ENCODE measurements at regions not wholly inside any gene's neighbourhood (a gene's known extent, or its start where the extent isn't known, plus 50 kb on each side); places are given as distances from the start of the nearest gene placed in this dataset.

DNA sequence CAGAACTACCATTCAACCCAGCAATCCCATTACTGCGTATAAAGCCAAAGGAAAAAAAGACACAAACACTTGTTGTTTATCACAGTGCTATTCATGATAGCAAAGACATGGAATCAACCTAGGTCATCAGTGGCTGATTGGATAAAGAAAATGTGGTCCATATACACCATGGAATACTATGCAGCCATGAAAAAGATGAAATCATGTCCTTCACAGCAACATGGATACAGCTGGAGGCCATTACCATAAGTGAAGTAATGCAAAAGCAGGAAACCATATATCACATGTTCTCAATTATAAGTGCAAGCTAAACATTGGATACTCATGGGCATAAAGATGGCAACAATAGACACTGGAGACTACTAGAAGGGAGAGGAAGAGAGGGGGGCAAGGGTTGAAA lies 299.6 kb downstream of the ADGRG6 start:
- Histone ChIP-seq H3K36me3 (no peaks in the 10 kb centered on the region), H3K4me1 (no peaks in the 10 kb centered on the region), H3K4me3 (no peak overlapping the region), H3K27ac (no peak overlapping the region), H3K9me3 (no peaks in the 10 kb centered on the region), H3K27me3 (no peaks in the 10 kb centered on the region)
- DNase-seq (ENCODE audit: extremely low spot score in 2 of 2), result no peak
- intact Hi-C loops (cut with DNase I), result no loop called here
- TF ChIP-seq POLR2A (IDR thresholded peaks at IDR 0.05) (no peak), POLR2AphosphoS5 (IDR thresholded peaks at IDR 0.05; ENCODE audit: insufficient read depth in 1 of 2, low read depth in 1 of 2) (no peak)
- TF ChIP-seq, protein P1, sequence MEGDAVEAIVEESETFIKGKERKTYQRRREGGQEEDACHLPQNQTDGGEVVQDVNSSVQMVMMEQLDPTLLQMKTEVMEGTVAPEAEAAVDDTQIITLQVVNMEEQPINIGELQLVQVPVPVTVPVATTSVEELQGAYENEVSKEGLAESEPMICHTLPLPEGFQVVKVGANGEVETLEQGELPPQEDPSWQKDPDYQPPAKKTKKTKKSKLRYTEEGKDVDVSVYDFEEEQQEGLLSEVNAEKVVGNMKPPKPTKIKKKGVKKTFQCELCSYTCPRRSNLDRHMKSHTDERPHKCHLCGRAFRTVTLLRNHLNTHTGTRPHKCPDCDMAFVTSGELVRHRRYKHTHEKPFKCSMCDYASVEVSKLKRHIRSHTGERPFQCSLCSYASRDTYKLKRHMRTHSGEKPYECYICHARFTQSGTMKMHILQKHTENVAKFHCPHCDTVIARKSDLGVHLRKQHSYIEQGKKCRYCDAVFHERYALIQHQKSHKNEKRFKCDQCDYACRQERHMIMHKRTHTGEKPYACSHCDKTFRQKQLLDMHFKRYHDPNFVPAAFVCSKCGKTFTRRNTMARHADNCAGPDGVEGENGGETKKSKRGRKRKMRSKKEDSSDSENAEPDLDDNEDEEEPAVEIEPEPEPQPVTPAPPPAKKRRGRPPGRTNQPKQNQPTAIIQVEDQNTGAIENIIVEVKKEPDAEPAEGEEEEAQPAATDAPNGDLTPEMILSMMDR (IDR thresholded peaks at IDR 0.05), result no peak

DNA sequence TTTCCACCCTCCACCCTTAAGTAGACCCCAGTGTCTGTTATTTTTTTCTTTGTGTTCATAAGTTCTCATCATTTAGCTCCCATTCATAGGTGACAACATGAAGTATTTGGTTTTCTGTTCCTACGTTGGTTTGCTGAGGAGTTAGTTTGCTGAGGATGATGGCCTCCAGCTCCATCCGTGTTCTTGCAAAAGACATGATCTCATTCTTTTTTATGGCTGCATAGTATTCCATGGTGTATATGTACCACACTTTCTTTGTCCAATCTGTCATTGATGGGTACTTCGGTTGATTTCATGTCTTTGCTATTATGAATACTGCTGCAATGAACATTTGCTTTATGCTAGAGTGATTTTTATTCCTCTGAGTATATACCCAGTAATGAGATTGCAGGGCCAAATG lies 301.2 kb downstream of the ADGRG6 start:
- intact Hi-C loops (cut with DNase I), result no loop called here
- no peak overlapping the region for H3K4me3 ChIP-seq

DNA sequence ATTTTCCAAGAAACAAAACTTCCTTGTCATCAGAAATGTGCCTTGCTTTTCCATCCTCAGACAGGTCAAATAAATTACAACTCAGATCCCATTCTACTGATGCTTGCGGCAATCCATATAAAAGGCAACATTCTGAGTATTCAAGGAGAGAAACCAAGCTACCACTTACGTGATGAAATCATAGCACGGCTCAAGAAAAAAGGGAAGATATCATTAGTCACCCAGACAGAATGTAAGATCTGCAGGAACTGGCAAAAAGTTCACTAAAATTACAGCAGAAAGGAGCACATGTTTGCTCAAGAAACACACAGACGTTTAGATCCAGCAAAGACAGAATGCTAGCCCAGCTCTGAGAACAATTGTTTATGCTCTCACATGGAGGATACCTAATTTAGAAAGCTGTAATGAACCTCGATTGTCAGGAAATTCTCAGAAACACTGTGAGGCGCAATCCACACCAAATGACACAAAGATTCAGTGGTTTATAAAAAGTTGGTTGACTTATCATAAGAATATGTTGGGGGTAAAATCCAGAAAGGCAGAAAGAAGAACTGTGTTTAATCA lies 304.2 kb downstream of the ADGRG6 start:
- H3K36me3 ChIP-seq, result no peaks in the 10 kb centered on the region
- intact Hi-C loops (cut with DNase I), result no loop called here
- DNase-seq (ENCODE audit: extremely low spot score in 2 of 2), result no peak
- no peaks in the 10 kb centered on the region for H3K9me3 ChIP-seq
- H3K4me1 ChIP-seq, result no peaks in the 10 kb centered on the region
- TF ChIP-seq POLR2AphosphoS5 (IDR thresholded peaks at IDR 0.05; ENCODE audit: insufficient read depth in 1 of 2, low read depth in 1 of 2) (no peak), POLR2A (IDR thresholded peaks at IDR 0.05) (no peak)
- TF ChIP-seq, protein P1 (IDR thresholded peaks at IDR 0.05), result no peak
- H3K27me3 ChIP-seq, result no peaks in the 10 kb centered on the region
- H3K27ac ChIP-seq, result no peak overlapping the region
- no peak overlapping the region for H3K4me3 ChIP-seq

More for the DNA sequence above, 301.2 kb downstream of the ADGRG6 start:
- TF ChIP-seq POLR2A (IDR thresholded peaks at IDR 0.05), result no peak
- TF ChIP-seq POLR2AphosphoS5 (IDR thresholded peaks at IDR 0.05; ENCODE audit: insufficient read depth in 1 of 2, low read depth in 1 of 2), result no peak
- TF ChIP-seq, protein P1 (IDR thresholded peaks at IDR 0.05), result no peak
- no peak overlapping the region for H3K27ac ChIP-seq
- H3K36me3 ChIP-seq, result no peaks in the 10 kb centered on the region
- H3K9me3 ChIP-seq, result no peaks in the 10 kb centered on the region
- no peaks in the 10 kb centered on the region for H3K27me3 ChIP-seq
- DNase-seq (ENCODE audit: extremely low spot score in 2 of 2), result no peak
- H3K4me1 ChIP-seq, result no peaks in the 10 kb centered on the region

DNA sequence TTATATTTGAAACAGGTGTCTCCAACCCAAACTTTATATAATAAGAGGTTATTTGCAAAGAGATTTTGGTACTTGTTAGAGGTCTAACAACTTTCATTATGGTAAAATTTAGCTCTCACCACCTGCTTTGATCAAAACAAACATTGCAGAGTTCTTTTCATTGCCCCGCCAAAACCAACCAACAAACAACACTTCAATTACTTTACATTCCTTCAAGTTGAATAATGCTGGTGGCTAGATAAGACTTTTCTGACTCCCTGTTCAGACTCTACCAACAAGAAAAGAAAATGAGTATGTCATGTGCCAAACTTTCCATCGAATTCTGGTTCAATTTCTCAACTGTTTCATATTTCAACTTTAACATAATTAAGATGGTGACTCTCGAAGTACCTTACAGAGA lies 311.1 kb downstream of the ADGRG6 start:
- Histone ChIP-seq H3K36me3 (no peaks in the 10 kb centered on the region), H3K27ac (no peak overlapping the region), H3K9me3 (no peaks in the 10 kb centered on the region), H3K4me3 (no peak overlapping the region), H3K27me3 (no peaks in the 10 kb centered on the region), H3K4me1 (no peaks in the 10 kb centered on the region)
- intact Hi-C loops (cut with DNase I), result no loop called here
- TF ChIP-seq, protein P1 (IDR thresholded peaks at IDR 0.05), result no peak
- TF ChIP-seq POLR2A (IDR thresholded peaks at IDR 0.05) (no peak), POLR2AphosphoS5 (IDR thresholded peaks at IDR 0.05; ENCODE audit: insufficient read depth in 1 of 2, low read depth in 1 of 2) (no peak)
- DNase-seq (ENCODE audit: extremely low spot score in 2 of 2), result no peak

DNA sequence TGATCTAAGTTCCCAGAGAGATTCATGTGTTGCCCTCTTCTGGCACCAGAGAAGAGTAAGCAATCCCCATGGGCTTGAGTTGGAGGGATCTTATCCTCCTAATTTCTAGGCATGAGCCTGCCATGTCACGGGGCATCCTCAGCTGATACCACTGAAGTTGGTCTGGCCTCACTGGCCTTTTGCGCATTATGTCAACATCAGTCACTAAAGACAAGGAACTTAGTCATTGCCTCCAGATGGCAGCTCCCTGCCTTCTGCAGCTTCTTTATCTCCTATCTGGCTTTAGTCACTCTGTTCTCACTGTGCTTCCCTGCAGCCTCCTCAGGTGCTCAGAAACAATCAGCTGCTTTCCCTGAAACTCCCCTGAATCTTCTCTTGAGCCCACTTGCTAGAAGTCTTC lies 312.2 kb downstream of the ADGRG6 start:
- H3K27ac ChIP-seq, result no peak overlapping the region
- no peaks in the 10 kb centered on the region for H3K9me3 ChIP-seq
- H3K27me3 ChIP-seq, result no peaks in the 10 kb centered on the region
- H3K4me3 ChIP-seq, result no peak overlapping the region
- no peak for DNase-seq (ENCODE audit: extremely low spot score in 2 of 2)
- no peaks in the 10 kb centered on the region for H3K36me3 ChIP-seq
- intact Hi-C loops (cut with DNase I), result no loop called here
- TF ChIP-seq POLR2AphosphoS5 (IDR thresholded peaks at IDR 0.05; ENCODE audit: insufficient read depth in 1 of 2, low read depth in 1 of 2), result no peak
- no peak for TF ChIP-seq POLR2A (IDR thresholded peaks at IDR 0.05)
- TF ChIP-seq, protein P1 (IDR thresholded peaks at IDR 0.05), result no peak
- H3K4me1 ChIP-seq, result no peaks in the 10 kb centered on the region
